WI38 (cell line): ENCODE measurements at regions not wholly inside any gene's neighbourhood (a gene's known extent, or its start where the extent isn't known, plus 50 kb on each side); places are given as distances from the start of the nearest gene placed in this dataset.

Source experiments
- H3K4me3 ChIP-seq: 2 replicates; pipeline ENCODE4 v1.5.1; 2011; ENCODE audit warnings: low read depth, mild to moderate bottlenecking, control low read depth, low read length
- CTCF ChIP-seq: IDR thresholded peaks from 2 replicates; pipeline ENCODE4 v1.5.1; 2012; ENCODE audit warnings: low read depth, mild to moderate bottlenecking, control low read depth, low read length

- TF ChIP-seq CTCF, result no peak
- no peak overlapping the region for H3K4me3 ChIP-seq
Observed at GRCh38 chr2:35339211-35339610, 1016.4 kb upstream of the CRIM1 start.

GRCh38 chr2:35337922-35338321 lies 1017.7 kb upstream of the CRIM1 start:
- H3K4me3 ChIP-seq, result no peak overlapping the region
- no peak for TF ChIP-seq CTCF

- TF ChIP-seq CTCF, result no peak
- no peak overlapping the region for H3K4me3 ChIP-seq
Observed at GRCh38 chr2:35314049-35314448, 1041.5 kb upstream of the CRIM1 start.

DNA sequence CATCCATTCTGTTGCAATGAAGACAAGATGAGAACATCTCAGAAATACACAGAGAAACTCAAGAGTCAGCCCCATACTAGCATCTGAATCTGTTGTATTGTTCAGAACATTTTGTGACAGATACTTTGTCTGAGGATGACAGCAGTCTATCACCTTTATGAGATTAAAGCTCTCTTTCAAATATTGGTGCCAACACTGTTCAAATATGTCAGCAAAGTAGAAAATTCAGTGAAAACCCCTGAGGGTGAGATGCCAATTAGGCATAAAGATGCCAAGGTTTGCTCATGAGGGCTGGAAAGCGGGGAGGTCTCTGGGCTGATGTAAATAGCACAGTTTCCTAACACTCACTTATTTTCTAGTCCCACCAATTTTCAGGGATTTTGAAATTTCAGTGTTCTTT lies 1054.2 kb upstream of the CRIM1 start:
- no peak for TF ChIP-seq CTCF
- H3K4me3 ChIP-seq, result no peak overlapping the region

DNA sequence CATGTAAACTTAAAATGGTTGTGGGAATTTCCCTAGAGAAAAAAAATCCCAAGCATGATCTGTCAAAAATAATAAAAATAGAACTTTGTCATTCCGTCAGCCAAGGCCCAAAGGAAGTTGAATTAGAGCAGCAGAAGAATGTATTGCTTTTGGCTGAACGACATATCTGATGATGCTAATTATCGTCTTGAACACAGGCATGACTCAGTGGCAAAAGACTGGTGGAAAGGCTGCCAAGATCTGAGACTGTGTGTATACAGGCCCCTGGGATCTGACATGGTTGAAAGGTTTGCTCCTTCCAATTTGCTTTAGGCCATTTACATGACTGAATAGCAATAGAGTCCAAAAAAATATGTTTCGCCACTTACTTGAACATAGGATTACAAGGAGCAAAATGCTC lies 1057.1 kb upstream of the CRIM1 start:
- no peak for TF ChIP-seq CTCF
- H3K4me3 ChIP-seq, result no peak overlapping the region

GRCh38 chr2:35297403-35297802 lies 1058.2 kb upstream of the CRIM1 start:
- no peak for TF ChIP-seq CTCF
- no peak overlapping the region for H3K4me3 ChIP-seq

DNA sequence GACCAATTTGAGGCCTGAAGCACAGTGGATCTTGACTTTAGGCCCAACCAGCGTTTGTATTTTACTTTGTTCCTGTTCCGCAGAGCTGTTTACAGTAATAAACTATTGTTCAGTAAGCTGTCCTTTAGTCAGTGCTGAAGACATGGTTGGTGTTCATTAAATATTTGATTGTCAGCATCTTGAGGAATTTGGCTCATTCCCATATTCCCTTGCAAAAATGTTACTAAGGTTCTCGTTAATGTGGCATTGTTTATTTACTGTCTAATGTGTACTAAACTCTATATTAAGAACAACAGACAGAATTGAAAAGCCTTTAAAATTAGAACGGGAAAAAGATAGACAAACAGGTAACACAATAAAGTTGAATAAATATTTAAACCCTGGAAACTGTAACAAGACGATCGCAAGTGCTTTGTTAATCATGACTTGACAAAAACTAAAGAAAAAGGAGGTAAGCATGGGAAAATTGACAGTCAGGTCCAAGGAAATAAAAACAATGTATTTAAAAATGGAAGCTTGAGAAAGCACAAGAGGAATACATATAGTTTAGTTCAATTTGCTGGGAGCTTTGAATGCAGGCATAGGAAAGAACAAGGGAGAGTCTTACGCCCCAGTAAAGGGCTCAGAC lies 1060.8 kb upstream of the CRIM1 start:
- no peak for TF ChIP-seq CTCF
- H3K4me3 ChIP-seq, result no peak overlapping the region
